IMR-90 (cell line): ENCODE measurements at regions not wholly inside any gene's neighbourhood (a gene's known extent, or its start where the extent isn't known, plus 50 kb on each side); places are given as distances from the start of the nearest gene placed in this dataset.

Experiments
- NFE2L2 ChIP-seq: fragments of 150-350 bp; IDR thresholded peaks from 2 replicates; pipeline ENCODE4 v1.6.1; 2016; ENCODE audit warnings: low read depth, mild to moderate bottlenecking, low read length
- TF ChIP-seq, protein P1 (sequence below): fragments of 150-350 bp; IDR thresholded peaks from 2 replicates; pipeline ENCODE4 v1.6.1; 2016; ENCODE audit warnings: low read depth, mild to moderate bottlenecking, low read length, moderate library complexity, borderline replicate concordance

DNA sequence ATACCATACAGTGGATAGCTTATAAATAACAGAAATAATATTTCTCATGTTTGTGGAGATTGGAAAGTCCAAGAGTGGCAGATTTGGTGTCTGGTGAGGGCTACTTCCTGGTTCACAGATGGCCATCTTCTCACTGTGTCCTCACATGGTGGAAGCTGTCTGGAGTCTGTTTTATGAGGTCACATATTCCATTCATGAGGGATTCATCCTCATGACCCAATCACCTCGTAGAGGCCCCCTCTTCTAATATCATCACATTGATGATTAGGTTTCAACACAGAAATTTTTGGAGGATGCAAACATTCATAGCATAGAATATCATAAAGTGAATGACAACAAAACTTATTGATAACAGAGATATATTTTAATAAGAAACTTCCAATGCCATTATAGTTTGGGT lies 568.0 kb downstream of the STIM2 start:
- TF ChIP-seq, protein P1, sequence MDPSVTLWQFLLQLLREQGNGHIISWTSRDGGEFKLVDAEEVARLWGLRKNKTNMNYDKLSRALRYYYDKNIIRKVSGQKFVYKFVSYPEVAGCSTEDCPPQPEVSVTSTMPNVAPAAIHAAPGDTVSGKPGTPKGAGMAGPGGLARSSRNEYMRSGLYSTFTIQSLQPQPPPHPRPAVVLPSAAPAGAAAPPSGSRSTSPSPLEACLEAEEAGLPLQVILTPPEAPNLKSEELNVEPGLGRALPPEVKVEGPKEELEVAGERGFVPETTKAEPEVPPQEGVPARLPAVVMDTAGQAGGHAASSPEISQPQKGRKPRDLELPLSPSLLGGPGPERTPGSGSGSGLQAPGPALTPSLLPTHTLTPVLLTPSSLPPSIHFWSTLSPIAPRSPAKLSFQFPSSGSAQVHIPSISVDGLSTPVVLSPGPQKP: no peak
- no peak for TF ChIP-seq NFE2L2
